Kidney (tissue), 13 donors: ENCODE measurements at regions not wholly inside any gene's neighbourhood (a gene's known extent, or its start where the extent isn't known, plus 50 kb on each side); places are given as distances from the start of the nearest gene placed in this dataset.

Experiments used
- DNase-seq, 5 donors: peaks; one replicate each; pipeline ENCODE4 v3.0.0-alpha.2; 2013 to 2020
- FAIRE-seq: peaks from 2 replicates; lab custom pipeline; 2012; peaks lifted over from hg19 to GRCh38; lab: Jason Lieb, UNC
- H3K27ac ChIP-seq, 2 donors: one replicate each; pipeline ENCODE4 v1.7.0; 2013; ENCODE audit warnings: low read depth in 2 of 2, low read length in 2 of 2, inconsistent platforms in 1 of 2
- H3K27me3 ChIP-seq: one replicate; pipeline ENCODE4 v1.7.1; 2013; ENCODE audit warnings: low read length, inconsistent platforms; ENCODE audit not compliant: control insufficient read depth, insufficient read depth
- H3K36me3 ChIP-seq, 3 donors: one replicate each; pipeline versions ENCODE4 v1.7.0 to v1.7.1; 2013; ENCODE audit warnings: low read length in 3 of 3, control low read depth in 1 of 3, inconsistent platforms in 1 of 3; ENCODE audit not compliant: insufficient read depth in 3 of 3, control insufficient read depth in 2 of 3
- H3K4me1 ChIP-seq, 3 donors: one replicate each; pipeline versions ENCODE4 v1.7.0 to v1.7.1; 2013; ENCODE audit warnings: low read length in 3 of 3, inconsistent platforms in 1 of 3, low read depth in 1 of 3; ENCODE audit not compliant: control insufficient read depth in 2 of 3, insufficient read depth in 2 of 3
- H3K4me3 ChIP-seq, 3 donors: one replicate each; pipeline versions ENCODE4 v1.7.0 to v1.8.1; 2013; ENCODE audit warnings: low read length in 3 of 3, control low read depth in 1 of 3, inconsistent platforms in 1 of 3
- H3K9ac ChIP-seq, 3 donors: one replicate each; pipeline versions ENCODE4 v1.7.0 to v1.7.1; 2013; ENCODE audit warnings: low read length in 3 of 3, control low read depth in 1 of 3, inconsistent platforms in 1 of 3
- H3K9me3 ChIP-seq, 3 donors: one replicate each; pipeline versions ENCODE4 v1.7.0 to v1.7.1; 2013; ENCODE audit warnings: low read length in 3 of 3, control low read depth in 1 of 3, inconsistent platforms in 1 of 3; ENCODE audit not compliant: control insufficient read depth in 2 of 3, insufficient read depth in 1 of 3
- CTCF ChIP-seq: IDR thresholded peaks from 3 replicates; pipeline ENCODE4 v1.5.1; 2012; ENCODE audit warnings: mild to moderate bottlenecking, moderate library complexity, borderline replicate concordance; ENCODE audit not compliant: insufficient read depth; ENCODE audit errors: extremely low read depth
- intact Hi-C: fragments of 100-400 bp; cut with DNase I; formaldehyde crosslinking; loops from one replicate; pipeline ENCODE4 v1.11.1; 2022
- donor health status: control.
- donor health status: control.
- donor health status: control.
- donor health status: control.
- donor health status: control.
- donor health status: DM: yes; HTN: yes; CAD: no.
- donor health status: Normal renal cell carcinoma (clear cell type).

GRCh38 chrX:80537096-80537495 lies 116.8 kb downstream of the TENT5D start:
- no peak for TF ChIP-seq CTCF
- Histone ChIP-seq H3K27me3 (no peaks in the 10 kb centered on the region), H3K4me1 (no peaks in the 10 kb centered on the region), H3K4me3 (no peak overlapping the region), H3K9ac (no peak overlapping the region), H3K9me3 (no peaks in the 10 kb centered on the region), H3K36me3 (no peaks in the 10 kb centered on the region), H3K27ac (no peak overlapping the region)
- intact Hi-C loops = no loop called here
- FAIRE-seq (no peak), DNase-seq (no peak)

GRCh38 chrX:80550722-80551121 lies 130.5 kb downstream of the TENT5D start:
- Histone ChIP-seq H3K4me3 (no peak overlapping the region), H3K4me1 (no peaks in the 10 kb centered on the region), H3K27me3 (no peaks in the 10 kb centered on the region), H3K27ac (no peak overlapping the region), H3K9ac (no peak overlapping the region), H3K36me3 (no peaks in the 10 kb centered on the region), H3K9me3 (no peaks in the 10 kb centered on the region)
- TF ChIP-seq CTCF = no peak
- intact Hi-C loops = no loop called here
- FAIRE-seq = no peak
- no peak for DNase-seq

GRCh38 chrX:80556148-80556547 lies 135.9 kb downstream of the TENT5D start:
- no peak overlapping the region for H3K4me3 ChIP-seq
- DNase-seq (no peak), FAIRE-seq (no peak)
- no peaks in the 10 kb centered on the region for H3K4me1 ChIP-seq
- no peaks in the 10 kb centered on the region for H3K27me3 ChIP-seq
- no peak for TF ChIP-seq CTCF
- H3K9ac ChIP-seq = no peak overlapping the region
- no peak overlapping the region for H3K27ac ChIP-seq
- H3K36me3 ChIP-seq = no peaks in the 10 kb centered on the region
- intact Hi-C loops = no loop called here
- no peaks in the 10 kb centered on the region for H3K9me3 ChIP-seq

GRCh38 chrX:80572636-80573035 lies 152.4 kb downstream of the TENT5D start:
- intact Hi-C loops = no loop called here

More at GRCh38 chrX:80572636-80573035, 152.4 kb downstream of the TENT5D start:
- TF ChIP-seq CTCF = no peak
- DNase-seq (peak in 1 of 5 donors; percentile 8), FAIRE-seq (no peak)
- H3K9me3 ChIP-seq = no peaks in the 10 kb centered on the region
- no peak overlapping the region for H3K9ac ChIP-seq
- no peak overlapping the region for H3K27ac ChIP-seq
- no peaks in the 10 kb centered on the region for H3K4me1 ChIP-seq
- H3K27me3 ChIP-seq = no peaks in the 10 kb centered on the region
- no peak overlapping the region for H3K4me3 ChIP-seq
- no peaks in the 10 kb centered on the region for H3K36me3 ChIP-seq
